ENCODE measurements at regions not wholly inside any gene's neighbourhood (a gene's known extent, or its start where the extent isn't known, plus 50 kb on each side); places are given as distances from the start of the nearest gene placed in this dataset.

GRCh38 chr10:61313460-61313859, 139.7 kb downstream of the TMEM26 start:
- DNase-seq = no peak
- H3K27ac ChIP-seq = no peak overlapping the region
- H3K27me3 ChIP-seq = no peaks in the 10 kb centered on the region
- H3K36me3 ChIP-seq = no peaks in the 10 kb centered on the region
- H3K4me1 ChIP-seq = peaks cover 11% of the 10 kb centered on the region
- no peak overlapping the region for H3K4me3 ChIP-seq
- intact Hi-C loops (cut with DNase I) = no loop called here
- ATAC-seq = no peak
- no peaks in the 10 kb centered on the region for H3K9me3 ChIP-seq
- no peak for TF ChIP-seq CTCF (IDR thresholded peaks at IDR 0.05)

GRCh38 chr10:61304746-61305145, 148.4 kb downstream of the TMEM26 start:
- no peaks in the 10 kb centered on the region for H3K4me1 ChIP-seq
- no peak overlapping the region for H3K4me3 ChIP-seq
- no peak overlapping the region for H3K27ac ChIP-seq
- H3K9me3 ChIP-seq = no peaks in the 10 kb centered on the region
- no peaks in the 10 kb centered on the region for H3K36me3 ChIP-seq
- no peak for TF ChIP-seq CTCF (IDR thresholded peaks at IDR 0.05)
- no peaks in the 10 kb centered on the region for H3K27me3 ChIP-seq
- ATAC-seq (no peak), DNase-seq (no peak)
- intact Hi-C loops (cut with DNase I) = no loop called here

GRCh38 chr10:61302124-61302523, 151.1 kb downstream of the TMEM26 start:
- no peaks in the 10 kb centered on the region for H3K9me3 ChIP-seq
- TF ChIP-seq CTCF (IDR thresholded peaks at IDR 0.05) = no peak
- no peak overlapping the region for H3K4me3 ChIP-seq
- intact Hi-C loops (cut with DNase I) = no loop called here
- H3K36me3 ChIP-seq = no peaks in the 10 kb centered on the region
- H3K27me3 ChIP-seq = no peaks in the 10 kb centered on the region
- no peak for ATAC-seq
- DNase-seq = no peak
- no peaks in the 10 kb centered on the region for H3K4me1 ChIP-seq
- no peak overlapping the region for H3K27ac ChIP-seq

GRCh38 chr10:61301575-61301974, 151.6 kb downstream of the TMEM26 start:
- H3K27ac ChIP-seq = no peak overlapping the region
- intact Hi-C loops (cut with DNase I) = no loop called here
- DNase-seq (no peak), ATAC-seq (no peak)
- TF ChIP-seq CTCF (IDR thresholded peaks at IDR 0.05) = no peak
- H3K4me1 ChIP-seq = no peaks in the 10 kb centered on the region
- H3K9me3 ChIP-seq = no peaks in the 10 kb centered on the region
- H3K4me3 ChIP-seq = no peak overlapping the region
- no peaks in the 10 kb centered on the region for H3K36me3 ChIP-seq
- H3K27me3 ChIP-seq = no peaks in the 10 kb centered on the region

GRCh38 chr10:61299841-61300240, 153.3 kb downstream of the TMEM26 start:
- ATAC-seq = no peak
- H3K9me3 ChIP-seq = no peaks in the 10 kb centered on the region
- H3K36me3 ChIP-seq = no peaks in the 10 kb centered on the region
- no peak for DNase-seq
- H3K27me3 ChIP-seq = no peaks in the 10 kb centered on the region
- intact Hi-C loops (cut with DNase I) = no loop called here
- H3K4me3 ChIP-seq = no peak overlapping the region
- no peaks in the 10 kb centered on the region for H3K4me1 ChIP-seq
- H3K27ac ChIP-seq = no peak overlapping the region
- TF ChIP-seq CTCF (IDR thresholded peaks at IDR 0.05) = no peak

GRCh38 chr10:61299156-61299555, 154.0 kb downstream of the TMEM26 start:
- Histone ChIP-seq H3K27ac (no peak overlapping the region), H3K4me1 (no peaks in the 10 kb centered on the region), H3K9me3 (no peaks in the 10 kb centered on the region), H3K27me3 (no peaks in the 10 kb centered on the region), H3K36me3 (no peaks in the 10 kb centered on the region), H3K4me3 (no peak overlapping the region)
- intact Hi-C loops (cut with DNase I) = no loop called here
- DNase-seq = no peak
- no peak for ATAC-seq
- TF ChIP-seq CTCF (IDR thresholded peaks at IDR 0.05) = no peak

Measured in upper lobe of right lung (tissue), 1 donor.